Tibial artery (tissue), 4 donors: ENCODE measurements at regions not wholly inside any gene's neighbourhood (a gene's known extent, or its start where the extent isn't known, plus 50 kb on each side); places are given as distances from the start of the nearest gene placed in this dataset.

Source experiments
- DNase-seq, 2 donors: peaks; one replicate each; pipeline ENCODE4 v3.0.0-alpha.2; 2019
- H3K27ac ChIP-seq, 2 donors: fragments of 200-600 bp; sonication (generic) in 1 of 2; 1 replicate in 1 of 2; 2 replicates in 1 of 2; pipeline ENCODE4 v1.5.1; 2018 to 2019; ENCODE audit warnings: mild to moderate bottlenecking in 1 of 2
- H3K27me3 ChIP-seq, 2 donors: fragments of 200-600 bp; sonication (generic) in 1 of 2; one replicate each; pipeline versions ENCODE4 v1.5.1 to v1.6.0; 2016 to 2019
- H3K36me3 ChIP-seq, 3 donors: fragments of 200-600 bp; sonication (generic) in 2 of 3; one replicate each; pipeline ENCODE4 v1.5.1; 2016 to 2019; ENCODE audit warnings: mild to moderate bottlenecking in 2 of 3
- H3K4me1 ChIP-seq, 4 donors: fragments of 200-600 bp; sonication (generic) in 2 of 4; 1 replicate in 3 of 4; 2 replicates in 1 of 4; pipeline ENCODE4 v1.5.1; 2016 to 2019
- H3K4me3 ChIP-seq, 2 donors: fragments of 200-600 bp; sonication (generic) in 1 of 2; 1 replicate in 1 of 2; 2 replicates in 1 of 2; pipeline ENCODE4 v1.5.1; 2018 to 2019; ENCODE audit warnings: mild to moderate bottlenecking in 2 of 2
- H3K9me3 ChIP-seq, 3 donors: fragments of 200-600 bp; sonication (generic) in 1 of 3; one replicate each; pipeline ENCODE4 v1.5.1; 2016 to 2019
- CTCF ChIP-seq, 2 experiments: fragments of 200-600 bp in 1 of 2; fragments of 450-650 bp in 1 of 2; IDR thresholded peaks; one replicate each; pipeline ENCODE4 v1.5.1; 2017 to 2019; ENCODE audit warnings: antibody characterized with exemption in 2 of 2, mild to moderate bottlenecking in 1 of 2, moderate library complexity in 1 of 2
- intact Hi-C: fragments of 100-400 bp; cut with DNase I; formaldehyde crosslinking; loops from one replicate; pipeline ENCODE4 v1.15.0; 2023; ENCODE audit warnings: low total_unique reads

GRCh38 chrX:55167901-55168300 lies 52.2 kb upstream of the PAGE5 start:
- intact Hi-C loops: loop anchor here (10.0 kb wide), 1 partner anchor 547 kb away; the partner anchor contains the start of gene RRAGB
- Histone ChIP-seq H3K9me3 (no peaks in the 10 kb centered on the region), H3K27ac (no peak overlapping the region), H3K4me3 (no peak overlapping the region), H3K4me1 (no peaks in the 10 kb centered on the region), H3K36me3 (no peaks in the 10 kb centered on the region), H3K27me3 (no peaks in the 10 kb centered on the region)
- no peak for TF ChIP-seq CTCF (IDR thresholded peaks at IDR 0.05)
- no peak for DNase-seq

- no peaks in the 10 kb centered on the region for H3K27me3 ChIP-seq
- no peaks in the 10 kb centered on the region for H3K9me3 ChIP-seq
- no peaks in the 10 kb centered on the region for H3K36me3 ChIP-seq
- no peak overlapping the region for H3K4me3 ChIP-seq
- intact Hi-C loops: loop anchor here (10.0 kb wide), 1 partner anchor 545 kb away; the partner anchor contains the start of gene RRAGB
- H3K4me1 ChIP-seq: no peaks in the 10 kb centered on the region
- no peak for TF ChIP-seq CTCF (IDR thresholded peaks at IDR 0.05)
- no peak overlapping the region for H3K27ac ChIP-seq
- no peak for DNase-seq
Observed at GRCh38 chrX:55169782-55170181, 50.4 kb upstream of the PAGE5 start.
